ENCODE measurements at regions not wholly inside any gene's neighbourhood (a gene's known extent, or its start where the extent isn't known, plus 50 kb on each side); places are given as distances from the start of the nearest gene placed in this dataset.

GRCh38 chr11:110939471-110939870 lies 227.2 kb upstream of the ARHGAP20 start:
- no CpG with 5 or more reads among the region's 2 CpGs for WGBS, 2 donors (ENCODE audit: extremely low coverage in 2 of 2, insufficient read length in 2 of 2, insufficient replicate concordance in 1 of 2)
- Histone ChIP-seq H3K36me3 (replicated peaks in 1 of 2; ENCODE audit: control insufficient read depth in 2 of 2, insufficient read depth in 2 of 2, low read length in 2 of 2) (no peaks in the 10 kb centered on the region), H3K14ac (ENCODE audit: low read length) (no peak overlapping the region), H2AFZ (ENCODE audit: low read length) (no peak overlapping the region), H3K18ac (ENCODE audit: low read length) (no peak overlapping the region), H3K27ac (replicated peaks; ENCODE audit: low read length) (no peak overlapping the region), H3K9me3 (replicated peaks in 1 of 2; ENCODE audit: control insufficient read depth in 2 of 2, insufficient read depth in 1 of 2, low read depth in 1 of 2, low read length in 2 of 2) (no peaks in the 10 kb centered on the region), H2AK5ac (ENCODE audit: low read depth, low read length) (no peak overlapping the region), H2BK12ac (ENCODE audit: low read length) (no peak overlapping the region), H2BK5ac (ENCODE audit: low read length) (no peak overlapping the region), H3K79me1 (ENCODE audit: low read depth, low read length) (no peaks in the 10 kb centered on the region), H4K91ac (ENCODE audit: low read depth, low read length, poor library complexity) (no peak overlapping the region), H3K4me1 (ENCODE audit: control insufficient read depth in 2 of 2, insufficient read depth in 1 of 2, low read depth in 1 of 2, low read length in 2 of 2) (no peaks in the 10 kb centered on the region), H2BK120ac (ENCODE audit: low read depth, low read length) (no peak overlapping the region), H3K27me3 (ENCODE audit: control insufficient read depth in 3 of 3, insufficient read depth in 3 of 3, low read depth in 1 of 3, low read length in 3 of 3) (no peaks in the 10 kb centered on the region), H2BK15ac (ENCODE audit: low read length) (no peak overlapping the region), H3K9ac (ENCODE audit: low read depth, low read length, poor library complexity) (no peak overlapping the region), H3K4me2 (ENCODE audit: insufficient read depth, low read length, poor library complexity, severe bottlenecking) (no peak overlapping the region), H3K4ac (ENCODE audit: low read length) (no peak overlapping the region), H3K4me3 (ENCODE audit: low read length in 2 of 2) (no peak overlapping the region), H4K8ac (ENCODE audit: low read depth, low read length) (no peak overlapping the region), H3K23ac (ENCODE audit: low read depth, low read length, poor library complexity) (no peak overlapping the region)
- DNase-seq (ENCODE audit: low spot score), result no peak

GRCh38 chr11:110935018-110935640 lies 222.9 kb upstream of the ARHGAP20 start:
- Histone ChIP-seq H3K27me3 (ENCODE audit: control insufficient read depth in 3 of 3, insufficient read depth in 3 of 3, low read depth in 1 of 3, low read length in 3 of 3) (no peaks in the 10 kb centered on the region), H3K9ac (ENCODE audit: low read depth, low read length, poor library complexity) (no peak overlapping the region), H3K18ac (ENCODE audit: low read length) (no peak overlapping the region), H2AK5ac (ENCODE audit: low read depth, low read length) (no peak overlapping the region), H4K8ac (ENCODE audit: low read depth, low read length) (no peak overlapping the region), H2BK15ac (ENCODE audit: low read length) (no peak overlapping the region), H2AFZ (ENCODE audit: low read length) (no peak overlapping the region), H4K91ac (ENCODE audit: low read depth, low read length, poor library complexity) (no peak overlapping the region), H3K23ac (ENCODE audit: low read depth, low read length, poor library complexity) (no peak overlapping the region), H3K4me3 (ENCODE audit: low read length in 2 of 2) (no peak overlapping the region), H3K9me3 (replicated peaks in 1 of 2; ENCODE audit: control insufficient read depth in 2 of 2, insufficient read depth in 1 of 2, low read depth in 1 of 2, low read length in 2 of 2) (no peaks in the 10 kb centered on the region), H3K27ac (replicated peaks; ENCODE audit: low read length) (no peak overlapping the region), H3K4me2 (ENCODE audit: insufficient read depth, low read length, poor library complexity, severe bottlenecking) (no peak overlapping the region), H2BK120ac (ENCODE audit: low read depth, low read length) (no peak overlapping the region), H3K14ac (ENCODE audit: low read length) (no peak overlapping the region), H3K79me1 (ENCODE audit: low read depth, low read length) (no peaks in the 10 kb centered on the region), H2BK12ac (ENCODE audit: low read length) (no peak overlapping the region), H3K4me1 (ENCODE audit: control insufficient read depth in 2 of 2, insufficient read depth in 1 of 2, low read depth in 1 of 2, low read length in 2 of 2) (no peaks in the 10 kb centered on the region), H3K36me3 (replicated peaks in 1 of 2; ENCODE audit: control insufficient read depth in 2 of 2, insufficient read depth in 2 of 2, low read length in 2 of 2) (no peaks in the 10 kb centered on the region), H2BK5ac (ENCODE audit: low read length) (no peak overlapping the region), H3K4ac (ENCODE audit: low read length) (no peak overlapping the region)
- no peak for DNase-seq (ENCODE audit: low spot score)
- WGBS, 2 donors (ENCODE audit: extremely low coverage in 2 of 2, insufficient read length in 2 of 2, insufficient replicate concordance in 1 of 2), result no CpG with 5 or more reads among the region's 2 CpGs

- H3K4me2 ChIP-seq (ENCODE audit: insufficient read depth, low read length, poor library complexity, severe bottlenecking), result no peak overlapping the region
- H2BK120ac ChIP-seq (ENCODE audit: low read depth, low read length), result no peak overlapping the region
- no peak overlapping the region for H4K8ac ChIP-seq (ENCODE audit: low read depth, low read length)
- H3K14ac ChIP-seq (ENCODE audit: low read length), result no peak overlapping the region
- no peak overlapping the region for H2AK5ac ChIP-seq (ENCODE audit: low read depth, low read length)
- H3K27me3 ChIP-seq (ENCODE audit: control insufficient read depth in 3 of 3, insufficient read depth in 3 of 3, low read depth in 1 of 3, low read length in 3 of 3), result no peaks in the 10 kb centered on the region
- no peak overlapping the region for H3K4me3 ChIP-seq (ENCODE audit: low read length in 2 of 2)
- no peak overlapping the region for H2BK5ac ChIP-seq (ENCODE audit: low read length)
- no peaks in the 10 kb centered on the region for H3K36me3 ChIP-seq (replicated peaks in 1 of 2; ENCODE audit: control insufficient read depth in 2 of 2, insufficient read depth in 2 of 2, low read length in 2 of 2)
- no peaks in the 10 kb centered on the region for H3K9me3 ChIP-seq (replicated peaks in 1 of 2; ENCODE audit: control insufficient read depth in 2 of 2, insufficient read depth in 1 of 2, low read depth in 1 of 2, low read length in 2 of 2)
- no peak overlapping the region for H3K23ac ChIP-seq (ENCODE audit: low read depth, low read length, poor library complexity)
- H4K91ac ChIP-seq (ENCODE audit: low read depth, low read length, poor library complexity), result no peak overlapping the region
- no peak overlapping the region for H3K27ac ChIP-seq (replicated peaks; ENCODE audit: low read length)
- no peak overlapping the region for H2BK12ac ChIP-seq (ENCODE audit: low read length)
- no CpG with 5 or more reads among the region's 1 CpG for WGBS, 2 donors (ENCODE audit: extremely low coverage in 2 of 2, insufficient read length in 2 of 2, insufficient replicate concordance in 1 of 2)
- DNase-seq (ENCODE audit: low spot score), result no peak
- H3K4me1 ChIP-seq (ENCODE audit: control insufficient read depth in 2 of 2, insufficient read depth in 1 of 2, low read depth in 1 of 2, low read length in 2 of 2), result no peaks in the 10 kb centered on the region
- no peak overlapping the region for H2BK15ac ChIP-seq (ENCODE audit: low read length)
- H3K79me1 ChIP-seq (ENCODE audit: low read depth, low read length), result no peaks in the 10 kb centered on the region
- no peak overlapping the region for H3K18ac ChIP-seq (ENCODE audit: low read length)
- no peak overlapping the region for H3K9ac ChIP-seq (ENCODE audit: low read depth, low read length, poor library complexity)
- H3K4ac ChIP-seq (ENCODE audit: low read length), result no peak overlapping the region
- no peak overlapping the region for H2AFZ ChIP-seq (ENCODE audit: low read length)
Observed at GRCh38 chr11:110929129-110929528, 216.9 kb upstream of the ARHGAP20 start.

DNA sequence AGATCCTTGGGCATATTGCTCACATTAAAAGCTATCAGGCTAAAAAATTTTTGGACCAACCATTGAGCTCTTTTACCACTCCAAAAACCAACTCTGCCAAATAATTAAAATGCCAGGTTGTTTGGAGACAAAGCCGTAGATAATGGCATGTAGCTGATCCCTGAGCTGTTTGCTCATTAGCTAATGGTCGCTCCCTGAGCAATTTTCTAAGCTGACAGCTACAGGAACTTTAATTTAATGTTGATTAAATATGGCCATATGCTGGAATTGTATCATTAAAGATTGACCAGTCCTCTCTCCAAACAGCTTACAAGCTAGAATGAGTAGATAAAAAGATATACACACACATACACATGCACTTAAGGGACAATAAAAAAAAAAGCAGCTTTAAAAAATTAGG lies 216.2 kb upstream of the ARHGAP20 start:
- H3K4me1 ChIP-seq (ENCODE audit: control insufficient read depth in 2 of 2, insufficient read depth in 1 of 2, low read depth in 1 of 2, low read length in 2 of 2), result no peaks in the 10 kb centered on the region
- no peaks in the 10 kb centered on the region for H3K27me3 ChIP-seq (ENCODE audit: control insufficient read depth in 3 of 3, insufficient read depth in 3 of 3, low read depth in 1 of 3, low read length in 3 of 3)

More for the DNA sequence above, 216.2 kb upstream of the ARHGAP20 start:
- H2BK12ac ChIP-seq (ENCODE audit: low read length), result no peak overlapping the region
- whole genome bisulfite sequencing, 2 donors (ENCODE audit: extremely low coverage in 2 of 2, insufficient read length in 2 of 2, insufficient replicate concordance in 1 of 2), result no CpG with 5 or more reads among the region's 2 CpGs
- H2BK120ac ChIP-seq (ENCODE audit: low read depth, low read length), result no peak overlapping the region
- no peak for DNase-seq (ENCODE audit: low spot score)
- no peak overlapping the region for H4K91ac ChIP-seq (ENCODE audit: low read depth, low read length, poor library complexity)
- no peak overlapping the region for H4K8ac ChIP-seq (ENCODE audit: low read depth, low read length)
- no peak overlapping the region for H3K4ac ChIP-seq (ENCODE audit: low read length)
- no peak overlapping the region for H2BK5ac ChIP-seq (ENCODE audit: low read length)
- no peak overlapping the region for H2AK5ac ChIP-seq (ENCODE audit: low read depth, low read length)
- H3K9me3 ChIP-seq (replicated peaks in 1 of 2; ENCODE audit: control insufficient read depth in 2 of 2, insufficient read depth in 1 of 2, low read depth in 1 of 2, low read length in 2 of 2), result no peaks in the 10 kb centered on the region
- H3K18ac ChIP-seq (ENCODE audit: low read length), result no peak overlapping the region
- no peaks in the 10 kb centered on the region for H3K36me3 ChIP-seq (replicated peaks in 1 of 2; ENCODE audit: control insufficient read depth in 2 of 2, insufficient read depth in 2 of 2, low read length in 2 of 2)
- no peak overlapping the region for H3K27ac ChIP-seq (replicated peaks; ENCODE audit: low read length)
- H3K9ac ChIP-seq (ENCODE audit: low read depth, low read length, poor library complexity), result no peak overlapping the region
- H2AFZ ChIP-seq (ENCODE audit: low read length), result no peak overlapping the region
- H3K79me1 ChIP-seq (ENCODE audit: low read depth, low read length), result no peaks in the 10 kb centered on the region
- no peak overlapping the region for H3K14ac ChIP-seq (ENCODE audit: low read length)
- H3K23ac ChIP-seq (ENCODE audit: low read depth, low read length, poor library complexity), result no peak overlapping the region
- no peak overlapping the region for H3K4me2 ChIP-seq (ENCODE audit: insufficient read depth, low read length, poor library complexity, severe bottlenecking)
- H3K4me3 ChIP-seq (ENCODE audit: low read length in 2 of 2), result no peak overlapping the region
- no peak overlapping the region for H2BK15ac ChIP-seq (ENCODE audit: low read length)

Data from neuronal stem cell (in vitro differentiated cells).